ENCODE measurements at regions not wholly inside any gene's neighbourhood (a gene's known extent, or its start where the extent isn't known, plus 50 kb on each side); places are given as distances from the start of the nearest gene placed in this dataset.

GRCh38 chr14:26849514-26849913 lies 251.7 kb upstream of the NOVA1 start:
- Histone ChIP-seq H3K27ac (ENCODE audit: insufficient read depth, low read length) (no peak overlapping the region), H4K5ac (ENCODE audit: low read depth, low read length) (no peak overlapping the region), H2BK120ac (ENCODE audit: low read depth, low read length) (no peak overlapping the region), H3K4me2 (ENCODE audit: low read depth, low read length) (no peak overlapping the region), H2BK5ac (ENCODE audit: low read depth, low read length, poor library complexity, severe bottlenecking) (no peak overlapping the region), H2AFZ (replicated peaks; ENCODE audit: low read length, poor library complexity) (no peak overlapping the region), H4K20me1 (ENCODE audit: insufficient read depth, low read length) (no peaks in the 10 kb centered on the region), H2BK20ac (ENCODE audit: low read depth, low read length) (no peak overlapping the region), H3K23ac (ENCODE audit: low read depth, low read length) (no peak overlapping the region), H3K27me3 (ENCODE audit: control insufficient read depth, insufficient read depth, low read length) (no peaks in the 10 kb centered on the region), H3K79me1 (ENCODE audit: low read depth in 1 of 2, low read length in 2 of 2) (no peaks in the 10 kb centered on the region), H4K91ac (ENCODE audit: insufficient read depth, low read depth, low read length) (no peak overlapping the region), H3K4me1 (ENCODE audit: control insufficient read depth, insufficient read depth, low read length) (no peaks in the 10 kb centered on the region), H2AK9ac (replicated peaks; ENCODE audit: low read depth, low read length, poor library complexity) (no peak overlapping the region), H3K9ac (ENCODE audit: low read depth, low read length) (no peak overlapping the region), H3K4me3 (ENCODE audit: insufficient read depth, low read depth, low read length) (no peak overlapping the region), H3K9me3 (ENCODE audit: control insufficient read depth, insufficient read depth, low read length) (peaks cover 2% of the 10 kb centered on the region; the same call in 1 of the 2 replicates), H3K14ac (replicated peaks; ENCODE audit: low read depth, low read length) (no peak overlapping the region), H2AK5ac (ENCODE audit: low read depth, low read length) (no peak overlapping the region), H3K56ac (ENCODE audit: extremely low read depth, insufficient read depth, low read length) (no peak overlapping the region), H3K9me1 (ENCODE audit: insufficient read depth, low read length) (no peaks in the 10 kb centered on the region), H2BK15ac (ENCODE audit: low read depth, low read length) (no peak overlapping the region), H3K36me3 (ENCODE audit: control insufficient read depth, insufficient read depth, low read length) (no peaks in the 10 kb centered on the region), H3K18ac (ENCODE audit: low read depth, low read length) (no peak overlapping the region), H3K4ac (ENCODE audit: low read depth, low read length) (no peak overlapping the region), H4K8ac (ENCODE audit: low read depth in 2 of 2, low read length in 2 of 2) (no peak overlapping the region)
- intact Hi-C loops (cut with micrococcal nuclease), result no loop called here
- CTCF ChIA-PET, result no interaction called here
- POLR2A ChIA-PET (ENCODE audit: unreplicated experiment), result no interaction called here
- dilution Hi-C loops (cut with HindIII; ENCODE audit: low sequenced_read_pairs, unreplicated experiment), result no loop called here
- in situ Hi-C loops (cut with MboI; ENCODE audit: low sequenced_read_pairs), result no loop called here
- ATAC-seq (ENCODE audit: low read depth), result no peak
- WGBS, 2 experiments (ENCODE audit: extremely low coverage in 2 of 2, insufficient read length in 1 of 2), result no CpG with 5 or more reads among the region's 4 CpGs
- TF ChIP-seq RCOR1 (IDR thresholded peaks at IDR 0.05; ENCODE audit: insufficient replicate concordance, low read length) (no peak), FOS (IDR thresholded peaks at IDR 0.05; ENCODE audit: low read depth, low read length) (no peak), RAD21 (IDR thresholded peaks at IDR 0.05; ENCODE audit: low read length) (no peak), CHD1 (IDR thresholded peaks at IDR 0.05; ENCODE audit: low read depth, low read length) (no peak), ELK1 (IDR thresholded peaks at IDR 0.05; ENCODE audit: borderline replicate concordance, low read depth, low read length) (no peak), USF2 (IDR thresholded peaks at IDR 0.05; ENCODE audit: low read depth, low read length) (no peak), RFX5 (IDR thresholded peaks at IDR 0.05; ENCODE audit: low read depth, low read length) (no peak), POLR2A (IDR thresholded peaks at IDR 0.05; ENCODE audit: low read depth, low read length) (no peak), MXI1 (IDR thresholded peaks at IDR 0.05; ENCODE audit: borderline replicate concordance, low read depth, low read length) (no peak), MAZ (IDR thresholded peaks at IDR 0.05; ENCODE audit: borderline replicate concordance, low read depth, low read length) (no peak)
- TF ChIP-seq, protein P1, sequence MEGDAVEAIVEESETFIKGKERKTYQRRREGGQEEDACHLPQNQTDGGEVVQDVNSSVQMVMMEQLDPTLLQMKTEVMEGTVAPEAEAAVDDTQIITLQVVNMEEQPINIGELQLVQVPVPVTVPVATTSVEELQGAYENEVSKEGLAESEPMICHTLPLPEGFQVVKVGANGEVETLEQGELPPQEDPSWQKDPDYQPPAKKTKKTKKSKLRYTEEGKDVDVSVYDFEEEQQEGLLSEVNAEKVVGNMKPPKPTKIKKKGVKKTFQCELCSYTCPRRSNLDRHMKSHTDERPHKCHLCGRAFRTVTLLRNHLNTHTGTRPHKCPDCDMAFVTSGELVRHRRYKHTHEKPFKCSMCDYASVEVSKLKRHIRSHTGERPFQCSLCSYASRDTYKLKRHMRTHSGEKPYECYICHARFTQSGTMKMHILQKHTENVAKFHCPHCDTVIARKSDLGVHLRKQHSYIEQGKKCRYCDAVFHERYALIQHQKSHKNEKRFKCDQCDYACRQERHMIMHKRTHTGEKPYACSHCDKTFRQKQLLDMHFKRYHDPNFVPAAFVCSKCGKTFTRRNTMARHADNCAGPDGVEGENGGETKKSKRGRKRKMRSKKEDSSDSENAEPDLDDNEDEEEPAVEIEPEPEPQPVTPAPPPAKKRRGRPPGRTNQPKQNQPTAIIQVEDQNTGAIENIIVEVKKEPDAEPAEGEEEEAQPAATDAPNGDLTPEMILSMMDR (conservative IDR thresholded peaks at IDR 0.05; ENCODE audit: low read depth, low read length), result no peak
- no TSS peak for BruUV-seq (replicated peaks)
- DNase-seq, result no peak

All from IMR-90 (cell line).